Fibroblast of upper back skin (primary cell): ENCODE measurements at regions not wholly inside any gene's neighbourhood (a gene's known extent, or its start where the extent isn't known, plus 50 kb on each side); places are given as distances from the start of the nearest gene placed in this dataset.

Experiments
- DNase-seq: peaks from one replicate; pipeline ENCODE4 v3.0.0-alpha.2; 2013

DNA sequence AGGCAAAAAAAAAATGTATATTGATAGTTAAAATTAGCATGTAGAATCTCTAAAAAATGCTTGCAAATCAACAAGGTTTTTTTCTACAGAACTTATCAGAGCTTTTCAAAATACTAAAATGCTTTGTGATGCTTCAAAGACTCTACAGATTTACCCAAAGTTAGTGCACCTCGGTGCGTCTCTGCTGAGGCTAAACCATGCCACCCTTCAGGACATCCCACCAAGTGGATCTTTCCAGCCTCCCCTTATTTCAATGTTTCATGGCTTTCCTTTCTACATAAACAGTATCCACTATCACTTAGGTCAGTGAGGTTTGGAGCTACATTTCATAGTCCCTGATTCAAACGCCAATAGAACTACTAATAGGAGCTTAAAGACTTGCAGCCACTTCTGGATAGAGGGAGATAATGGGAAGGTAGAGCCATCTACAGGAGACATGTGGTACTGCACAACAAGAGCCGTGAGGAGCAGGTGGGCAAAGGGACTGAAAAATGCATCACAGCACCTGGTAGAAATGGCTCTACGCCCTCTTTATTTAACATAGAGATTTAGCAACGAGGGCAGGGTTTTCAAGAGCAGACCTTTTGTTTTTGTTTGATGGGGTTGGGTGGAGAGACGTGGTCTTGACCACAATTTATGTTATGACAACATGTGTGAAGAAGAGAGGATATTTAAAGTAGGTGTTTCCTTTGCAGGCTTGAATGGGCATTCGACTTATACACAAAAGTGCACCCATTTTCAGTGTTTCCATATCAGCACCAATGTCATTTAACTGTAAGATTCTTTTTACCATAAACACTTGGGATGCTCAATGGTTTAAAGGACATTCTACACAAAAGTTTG is 56.1 kb upstream of the SLC35G4 start:
- peak; percentile 68 for DNase-seq

DNA sequence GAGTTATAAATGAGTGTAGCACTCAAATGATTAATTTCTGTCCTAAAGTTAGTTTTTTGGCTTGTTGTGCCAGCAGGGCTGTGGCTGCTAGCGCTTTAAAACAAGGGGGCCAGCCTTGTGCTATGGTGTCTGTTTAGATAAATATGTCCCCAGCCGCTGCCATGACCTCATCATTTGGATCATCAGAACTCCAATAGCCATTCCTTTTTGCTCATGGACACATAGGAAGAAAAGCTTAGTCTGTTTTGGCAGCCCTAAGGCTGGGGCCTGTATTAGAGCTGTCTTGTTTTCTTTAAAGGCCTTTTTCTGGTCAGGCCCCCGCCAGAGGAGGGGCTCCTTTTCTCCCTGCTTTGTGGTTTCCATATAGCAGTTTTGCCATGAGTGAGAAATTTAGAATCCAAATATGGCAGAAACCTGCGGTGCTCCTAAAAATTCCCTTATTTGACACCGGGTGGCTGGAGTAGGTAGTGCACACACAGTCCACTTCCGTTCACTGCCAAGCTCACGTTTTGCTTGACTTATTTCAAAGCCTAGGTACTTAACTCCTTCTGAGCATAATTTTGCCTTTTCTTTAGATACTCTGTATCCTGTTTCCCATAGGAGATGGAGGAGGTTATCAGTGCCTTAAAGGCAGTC is 60.4 kb upstream of the SLC35G4 start:
- DNase-seq: no peak

DNA sequence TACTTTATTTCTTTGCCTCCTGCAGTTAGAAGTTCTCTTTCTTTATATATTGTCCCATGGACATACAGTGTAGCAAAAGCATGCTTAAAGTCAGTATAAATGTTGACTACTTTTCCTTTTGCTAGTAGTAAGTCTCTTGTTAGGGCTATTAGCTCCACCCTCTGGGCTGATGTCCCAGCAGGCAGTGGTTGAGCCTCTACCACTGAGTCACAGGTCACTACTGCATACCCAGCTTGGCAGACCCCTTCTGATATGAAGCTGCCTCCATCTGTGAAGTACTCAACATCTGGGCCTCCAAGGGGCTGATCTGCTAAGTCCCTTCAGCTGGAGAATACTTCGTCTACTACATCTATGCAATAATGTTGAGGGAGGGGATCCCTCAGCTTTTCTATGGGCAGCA is 61.0 kb upstream of the SLC35G4 start:
- DNase-seq: peak; percentile 28

DNA sequence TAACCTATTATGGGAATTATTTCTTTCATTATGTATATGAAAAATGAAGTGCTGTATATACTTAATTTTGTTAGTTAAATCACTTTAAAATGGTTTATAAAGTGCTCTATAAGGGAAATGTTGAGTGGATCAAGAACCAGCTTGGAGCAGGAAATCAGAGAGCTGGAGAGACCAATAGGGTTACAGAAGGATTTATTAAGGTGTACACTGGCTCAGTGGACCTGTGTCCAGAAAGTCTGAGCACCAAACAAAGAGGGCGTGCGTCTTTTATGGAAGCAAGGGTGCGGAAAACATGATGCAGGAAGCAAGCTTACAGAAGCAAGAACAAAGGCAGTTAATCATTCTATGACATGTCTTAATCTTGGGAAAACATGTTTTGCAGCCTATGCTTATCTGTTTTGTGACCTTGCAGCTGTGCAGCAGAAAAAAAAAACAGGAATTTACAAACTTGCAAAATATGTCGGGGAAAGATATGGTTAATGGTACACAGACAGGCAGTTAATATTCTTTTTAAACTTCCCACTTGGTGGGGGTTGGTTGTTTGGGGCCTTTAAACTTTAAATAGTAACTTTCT is 65.2 kb upstream of the SLC35G4 start:
- DNase-seq: no peak

DNA sequence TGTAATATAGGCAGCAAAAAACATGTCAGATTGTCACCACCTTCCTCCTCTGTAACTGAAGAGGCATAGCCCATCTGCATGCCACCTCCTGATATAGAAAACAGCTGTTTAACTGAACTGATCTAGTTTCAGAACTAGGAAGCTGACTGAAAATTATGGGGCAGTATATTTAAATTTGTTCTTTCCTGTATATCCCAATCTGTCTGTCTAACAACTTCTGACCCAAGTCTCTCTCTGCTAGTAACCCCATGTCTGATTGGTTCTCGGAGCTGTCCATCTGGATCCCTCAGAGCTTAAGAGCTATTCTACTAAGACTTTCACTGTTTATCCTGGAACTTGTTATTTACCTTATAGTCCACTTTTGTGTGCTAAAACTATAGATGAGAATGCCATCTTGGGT is 68.2 kb upstream of the SLC35G4 start:
- no peak for DNase-seq

DNA sequence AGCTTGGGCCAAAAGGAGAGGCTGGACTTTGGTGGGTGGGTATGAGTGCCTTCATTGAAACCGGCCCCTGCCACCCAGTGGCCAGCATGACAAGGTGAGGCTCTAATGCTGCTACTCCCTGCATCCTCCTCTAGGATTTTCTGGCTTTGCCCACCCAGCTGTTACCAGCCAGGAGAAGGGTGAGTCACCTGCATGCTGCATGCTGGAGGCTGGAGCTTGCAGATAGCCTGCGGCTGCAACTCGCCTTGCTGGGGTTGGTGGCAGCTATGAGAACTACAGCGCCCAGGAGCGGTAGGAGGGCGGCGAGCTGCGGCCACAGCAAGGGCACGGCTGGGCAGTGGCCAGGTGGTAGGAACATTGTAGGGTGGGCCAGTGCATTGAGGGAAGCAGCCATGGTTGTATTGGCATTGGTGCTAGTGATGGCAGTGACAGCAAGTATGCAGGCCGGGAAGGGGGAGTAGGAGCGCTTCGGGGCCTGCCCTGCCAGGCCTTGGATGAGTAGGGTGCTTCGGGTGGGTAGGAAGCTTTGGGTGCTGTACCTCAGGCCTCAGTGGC is 75.4 kb upstream of the SLC35G4 start:
- DNase-seq: no peak

DNA sequence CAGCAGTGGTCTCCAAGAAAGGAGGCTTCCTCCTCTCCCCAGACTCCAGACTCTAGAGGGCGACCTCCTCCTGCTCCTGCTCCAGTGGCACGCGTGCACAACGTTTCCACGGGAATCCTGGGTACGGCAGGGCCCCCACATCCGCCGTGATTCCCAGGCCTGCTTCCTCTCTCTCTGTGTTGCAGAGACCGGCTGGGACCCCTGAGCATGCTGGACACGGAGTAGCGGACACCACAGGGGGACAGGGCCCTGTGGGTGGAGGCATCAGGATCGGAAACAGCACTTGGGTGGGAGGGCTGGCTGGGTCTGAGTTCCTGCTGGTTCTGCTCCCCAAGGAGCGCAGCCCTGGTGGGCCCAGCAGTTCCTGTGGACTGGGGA is 75.9 kb upstream of the SLC35G4 start:
- no peak for DNase-seq

DNA sequence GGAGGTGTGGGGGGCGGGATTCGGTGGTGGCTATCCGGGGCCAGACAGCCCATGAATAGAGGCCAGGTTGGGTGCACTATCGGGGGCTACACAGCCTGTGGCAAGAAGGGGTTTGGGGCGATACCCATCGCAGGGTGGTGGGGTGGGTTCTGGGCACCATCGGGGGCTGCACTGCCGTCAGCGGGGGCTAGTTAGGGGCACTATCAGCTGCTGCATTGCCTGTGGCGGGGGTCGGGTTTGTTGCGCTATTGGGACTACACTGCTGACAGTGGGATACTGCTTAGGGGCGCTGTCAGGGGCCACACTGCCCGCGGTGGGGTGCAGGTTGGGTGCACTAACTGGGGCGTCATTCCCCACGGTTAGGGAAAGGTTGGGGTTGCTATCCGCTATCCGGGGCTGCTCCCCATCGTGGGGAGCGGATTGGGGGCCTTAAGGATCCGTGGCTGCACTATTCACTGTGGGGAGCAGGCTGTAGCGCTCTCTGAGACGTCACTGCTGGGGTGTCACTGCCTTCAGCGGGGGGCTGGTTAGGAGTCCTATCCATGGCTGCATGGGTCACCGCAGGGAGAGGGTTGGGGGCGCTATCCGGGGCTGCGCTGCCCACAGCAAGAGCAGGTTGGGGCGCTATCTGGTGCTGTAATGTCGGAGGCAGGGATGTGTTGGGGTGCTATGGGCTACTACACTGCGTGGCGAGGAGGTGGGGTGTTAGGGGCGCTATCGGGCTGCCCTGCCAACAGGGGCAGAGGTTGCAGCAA is 76.5 kb upstream of the SLC35G4 start:
- no peak for DNase-seq

DNA sequence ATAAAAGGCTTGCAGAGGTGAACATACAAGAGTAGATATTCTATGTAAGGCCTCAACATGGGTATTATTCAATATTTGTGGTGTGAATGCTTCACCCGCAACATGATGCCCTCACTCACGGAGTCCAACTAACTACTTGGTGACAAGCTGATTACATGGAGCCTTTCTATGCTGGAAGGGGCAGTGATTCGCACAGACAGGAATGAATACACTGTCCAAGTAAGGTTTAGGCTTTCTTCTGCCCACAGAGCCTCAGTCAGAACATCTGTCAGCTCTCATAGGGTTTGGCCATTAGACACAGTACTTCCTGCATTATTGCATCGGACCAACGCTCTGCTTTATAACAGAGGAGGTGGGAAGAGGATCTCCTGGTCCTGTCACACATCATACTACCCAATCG is 80.3 kb upstream of the SLC35G4 start:
- peak; percentile 74 for DNase-seq

DNA sequence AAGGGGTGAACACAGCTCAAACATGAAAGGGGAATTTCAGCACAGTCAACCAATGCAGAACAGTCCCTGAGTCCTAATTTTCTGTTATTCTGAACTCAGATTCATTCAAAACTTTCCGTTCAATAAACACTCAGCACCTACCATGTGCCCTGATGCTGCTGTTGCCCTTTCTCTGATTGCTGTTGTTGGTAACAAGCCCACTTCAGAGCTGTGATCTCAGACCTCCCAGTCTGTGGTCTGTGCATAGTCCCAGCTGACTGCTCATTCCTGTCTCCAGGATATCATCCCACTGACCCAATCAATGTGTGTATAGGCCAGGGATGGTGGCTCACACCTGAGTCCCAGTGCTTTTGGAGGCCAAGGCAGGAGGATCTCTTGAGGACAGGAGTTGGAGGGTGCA is 82.7 kb upstream of the SLC35G4 start:
- DNase-seq: no peak

DNA sequence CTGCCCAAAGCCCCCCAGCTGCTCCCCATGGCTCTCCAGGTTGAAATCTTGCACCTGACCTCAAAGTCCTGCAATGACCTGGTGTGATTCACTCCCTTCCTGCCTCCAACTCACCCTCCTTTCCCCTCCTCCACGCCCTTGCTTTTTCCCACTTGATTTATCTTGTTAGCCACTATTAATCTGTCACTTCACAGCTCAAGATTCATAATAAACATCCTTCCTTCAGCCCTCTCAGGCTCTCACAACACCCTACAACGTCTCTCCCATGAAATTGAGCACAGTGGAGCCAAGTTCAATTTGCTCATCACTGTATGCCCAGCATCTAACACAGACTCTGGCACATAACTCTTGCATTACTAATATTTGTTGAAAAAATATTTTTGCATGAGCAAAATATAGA is 85.6 kb upstream of the SLC35G4 start:
- no peak for DNase-seq

DNA sequence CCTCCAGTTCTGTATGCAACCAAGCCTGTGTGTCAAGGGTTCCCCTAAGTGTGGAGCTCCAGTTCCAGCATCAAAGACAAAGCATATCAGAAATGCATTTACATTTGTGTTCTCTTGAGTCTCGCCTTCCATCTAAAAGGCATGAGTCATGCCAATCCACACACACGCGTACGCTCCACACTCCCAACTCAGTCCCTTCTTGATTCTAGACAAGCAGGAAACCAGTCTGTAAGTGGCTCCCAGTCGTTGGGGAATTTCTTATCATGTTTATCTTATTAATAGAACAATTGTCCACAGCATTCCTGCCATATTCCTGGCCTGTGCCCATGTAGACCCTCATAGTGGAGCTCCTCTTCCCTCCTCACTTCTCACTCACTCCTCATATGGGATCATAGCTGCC is 86.4 kb upstream of the SLC35G4 start:
- DNase-seq: no peak

DNA sequence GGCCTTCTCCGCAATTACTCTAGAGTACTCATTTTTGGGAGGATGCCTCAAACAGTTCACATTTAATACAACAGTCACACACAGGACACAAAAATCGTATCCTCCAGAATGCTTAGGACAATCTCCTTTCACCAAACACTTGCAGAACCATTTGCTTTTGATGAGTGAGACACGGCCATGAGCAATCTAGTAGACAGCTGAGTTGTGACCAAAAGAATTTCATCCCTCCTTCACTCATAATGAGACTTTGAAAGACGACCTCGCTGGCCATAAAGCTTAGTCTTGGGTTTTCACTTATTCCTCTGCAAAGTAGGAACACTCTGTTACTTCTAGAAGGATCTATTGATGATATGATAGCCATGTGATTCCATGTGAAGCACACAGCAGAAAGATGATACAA is 87.5 kb upstream of the SLC35G4 start:
- DNase-seq: peak; percentile 52

DNA sequence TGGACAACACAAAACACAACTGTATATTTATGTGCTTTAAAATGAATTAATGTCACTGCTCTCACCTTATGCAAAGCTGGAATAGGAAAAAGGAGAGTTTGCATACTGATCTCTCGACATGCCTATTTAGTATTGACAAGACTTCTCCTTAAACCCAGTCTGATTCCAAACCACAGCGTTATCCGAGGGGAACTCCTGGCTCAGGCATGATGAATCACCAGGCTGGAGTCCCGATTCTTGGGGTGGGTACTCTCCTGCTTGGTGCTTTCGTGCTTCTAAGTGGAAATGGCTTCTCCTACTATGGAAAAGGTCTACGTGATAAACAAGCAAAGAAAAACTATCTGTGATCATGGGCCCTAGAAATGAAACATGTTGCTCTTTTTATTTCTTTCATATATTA is 88.9 kb upstream of the SLC35G4 start:
- no peak for DNase-seq

DNA sequence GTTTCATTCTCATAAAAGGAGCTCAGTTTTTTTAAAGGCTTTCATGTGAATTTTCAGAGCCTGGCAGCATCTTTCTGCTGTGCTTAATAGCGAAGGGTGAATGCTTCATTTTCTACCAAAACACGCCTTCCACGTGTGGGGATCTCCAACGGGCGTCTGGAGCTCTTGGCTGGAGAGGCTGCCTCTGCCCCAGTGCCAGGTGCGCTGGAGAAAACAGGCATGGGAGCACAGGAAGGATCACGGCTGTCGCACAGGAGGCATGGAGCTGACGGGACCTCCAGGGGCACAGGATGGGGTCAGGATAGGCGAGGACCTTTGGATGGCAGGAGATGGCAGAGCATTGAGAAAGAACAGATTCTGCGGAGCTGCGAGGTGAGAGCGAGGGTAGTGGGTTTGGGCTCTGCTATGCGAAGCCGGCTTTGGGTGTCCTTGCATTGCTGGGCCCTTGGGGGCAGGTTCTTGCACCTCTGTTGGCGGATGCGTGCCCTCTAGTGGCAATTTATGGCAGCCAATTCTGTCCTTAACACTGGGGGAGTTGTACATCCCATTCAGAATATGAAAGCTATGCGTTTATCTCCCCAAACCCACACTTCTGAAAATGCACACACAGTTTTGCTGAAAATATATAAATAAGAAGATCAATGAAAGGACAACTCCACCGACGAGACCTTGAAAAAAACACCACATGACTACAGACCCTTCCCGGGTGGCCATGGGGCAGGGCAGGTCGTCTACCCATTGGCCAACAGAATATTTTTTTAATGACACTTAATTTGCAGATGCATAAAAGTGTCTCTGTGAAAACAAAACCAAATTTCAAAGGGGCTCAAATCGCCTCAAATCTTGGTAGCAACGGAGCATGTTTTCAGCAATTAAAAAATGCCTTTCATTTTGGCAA is 90.4 kb upstream of the SLC35G4 start:
- DNase-seq: peak; percentile 54

DNA sequence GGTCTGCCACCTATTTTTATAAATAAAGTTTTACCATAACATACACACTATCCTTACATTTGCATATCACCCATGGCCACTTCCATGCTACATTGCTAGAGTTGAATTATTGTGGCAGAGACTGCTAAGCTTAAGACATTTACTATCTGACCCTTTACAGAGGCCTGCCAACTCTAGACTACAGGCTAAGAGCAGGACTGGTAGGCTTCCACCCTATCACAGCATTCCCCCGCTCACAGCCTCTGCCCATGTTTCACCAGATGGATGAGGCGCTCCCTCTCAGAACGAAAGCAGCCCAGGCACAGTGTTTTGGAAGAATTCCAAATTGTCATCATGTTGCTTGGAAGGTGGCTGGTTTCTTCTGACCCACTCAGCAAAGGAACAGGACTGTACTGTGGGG is 91.7 kb upstream of the SLC35G4 start:
- no peak for DNase-seq

DNA sequence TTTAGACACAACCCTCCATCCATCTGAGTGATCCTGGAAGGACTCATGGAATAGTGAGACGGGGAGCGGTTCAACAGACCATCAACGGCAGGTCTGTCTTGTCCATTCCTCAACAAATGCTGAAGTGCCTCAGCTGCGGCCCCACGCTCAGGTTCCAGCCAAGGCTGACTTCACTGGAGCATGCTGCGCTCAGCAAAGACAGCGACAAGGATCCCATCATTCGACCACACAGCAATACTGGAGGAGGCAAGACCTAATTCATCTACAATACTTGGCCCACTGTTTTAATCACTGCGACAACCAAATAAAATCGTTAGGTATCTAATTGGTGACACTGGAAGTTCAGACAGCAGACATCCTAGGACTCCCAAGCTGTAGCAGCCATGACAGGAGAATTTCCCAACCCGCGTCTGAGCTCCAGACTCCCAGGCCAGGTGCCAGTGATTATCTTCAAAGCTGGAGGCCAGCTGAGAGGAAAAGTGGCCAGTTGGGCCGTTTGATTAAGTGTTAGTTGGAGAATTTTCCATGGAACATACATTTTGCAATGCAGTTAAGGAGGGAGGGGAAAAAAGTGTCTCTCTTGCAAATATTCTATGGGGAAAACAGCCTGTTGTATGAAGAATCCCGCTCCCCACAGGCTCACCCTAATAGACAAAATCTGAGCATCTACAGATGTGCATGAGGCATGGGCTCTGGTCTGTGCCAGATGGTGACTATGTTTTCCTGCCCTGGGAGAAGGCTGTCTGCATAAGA is 92.5 kb upstream of the SLC35G4 start:
- DNase-seq: peak; percentile 80

DNA sequence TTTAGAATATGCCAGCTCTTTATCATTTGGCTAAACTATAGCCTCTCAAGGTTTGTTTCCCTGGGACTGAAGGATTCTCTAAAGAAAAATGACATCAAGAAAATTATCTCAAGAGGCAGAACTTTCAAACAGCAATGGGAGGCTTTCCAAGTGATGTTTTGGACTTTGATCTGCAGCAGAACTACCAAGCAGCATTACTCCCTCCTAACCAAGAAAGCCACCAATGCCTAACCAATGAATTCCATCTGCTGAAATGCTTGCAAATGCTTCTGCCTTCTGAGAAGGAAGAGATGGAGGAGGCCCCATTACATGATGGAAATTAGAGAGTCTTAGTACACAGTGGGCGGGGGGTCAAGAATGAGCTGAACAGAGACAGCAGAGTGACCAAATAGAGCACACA is 95.1 kb upstream of the SLC35G4 start:
- DNase-seq: no peak

DNA sequence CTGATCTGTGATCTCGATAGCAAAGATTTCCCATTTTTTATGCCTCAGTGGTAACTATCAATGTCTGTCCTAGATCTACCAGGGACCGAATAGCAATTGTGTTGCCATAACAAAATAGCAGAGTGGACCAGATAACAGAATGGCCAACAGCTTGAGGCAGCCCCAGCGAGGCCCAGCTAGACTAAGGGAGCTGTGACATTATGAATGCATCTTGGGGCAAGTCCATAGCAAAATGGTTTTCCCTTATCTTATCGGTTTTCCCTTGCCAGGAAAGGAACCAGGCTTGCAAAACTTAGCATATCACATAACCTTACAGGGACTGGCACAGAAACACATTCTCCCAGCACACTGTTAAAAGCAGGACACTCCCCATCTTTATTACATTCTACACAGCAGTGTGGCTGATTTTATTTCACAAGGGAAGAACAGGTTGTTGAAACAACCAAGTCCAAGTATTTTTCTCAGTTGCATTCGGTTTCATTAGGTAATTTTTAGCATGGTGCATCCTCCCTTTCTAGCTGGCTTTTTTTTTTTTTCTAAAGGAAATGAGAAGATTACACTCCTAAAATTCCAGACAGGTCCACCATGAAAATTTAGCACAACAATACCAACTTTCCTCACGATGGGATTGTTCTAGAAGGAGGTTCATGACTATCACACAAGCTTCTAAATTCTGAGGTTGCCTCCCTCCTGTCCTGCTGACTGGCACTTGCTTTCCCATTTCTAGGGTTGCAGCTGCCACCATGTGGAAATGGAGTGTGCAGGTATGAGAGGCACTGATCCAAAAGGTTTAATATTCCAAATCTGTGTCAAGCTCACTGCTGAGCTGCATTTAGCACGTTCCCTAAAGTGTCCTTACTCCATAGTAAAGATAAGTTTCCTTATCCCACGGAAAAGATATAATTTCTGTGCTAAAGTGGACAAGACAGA is 97.0 kb upstream of the SLC35G4 start:
- peak; percentile 53 for DNase-seq

DNA sequence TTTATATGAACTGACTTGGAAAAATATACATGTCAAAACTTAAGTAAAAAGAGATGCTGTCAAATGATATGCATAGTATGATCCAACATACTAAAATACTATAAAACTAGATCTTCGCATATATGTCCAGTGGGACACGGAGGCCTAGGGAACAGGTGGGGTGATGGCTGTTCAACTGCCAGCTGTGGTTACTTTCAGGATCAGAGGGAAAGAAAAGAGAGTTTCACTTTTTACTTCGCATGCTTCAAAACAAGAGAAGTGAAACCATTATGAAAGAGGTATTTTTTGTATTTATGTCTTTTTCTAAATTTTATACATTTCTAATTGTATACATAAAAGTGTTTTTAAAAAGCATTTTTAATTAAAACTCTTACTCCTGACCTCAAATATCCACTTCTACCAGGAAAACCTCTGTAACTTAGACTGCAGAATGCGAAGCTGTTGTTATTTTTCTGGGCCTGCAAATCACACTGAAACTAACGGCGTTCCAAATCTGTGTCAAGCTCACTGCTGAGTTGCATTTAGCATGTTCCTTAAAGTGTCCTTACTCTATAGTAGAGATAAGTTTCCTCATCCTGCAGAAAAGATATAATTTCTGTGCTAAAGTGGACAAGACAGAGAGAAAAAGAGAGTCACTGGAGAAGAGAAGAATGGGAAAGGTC is 97.8 kb upstream of the SLC35G4 start:
- DNase-seq: no peak
